Ascending aorta (tissue), 2 donors: ENCODE measurements at regions not wholly inside any gene's neighbourhood (a gene's known extent, or its start where the extent isn't known, plus 50 kb on each side); places are given as distances from the start of the nearest gene placed in this dataset.
A peak's percentile ranks its signal among the peaks of the same experiment; 100 is the strongest.

Experiments used
- DNase-seq, 2 donors: peaks; one replicate each; pipeline ENCODE4 v3.0.0-alpha.2; 2019; ENCODE audit warnings: low spot score in 2 of 2
- H3K27ac ChIP-seq, 2 donors: fragments of 200-600 bp; sonication (generic); one replicate each; pipeline ENCODE4 v1.5.1; 2016 to 2017; ENCODE audit warnings: mild to moderate bottlenecking in 1 of 2
- H3K27me3 ChIP-seq: fragments of 200-600 bp; sonication (generic); one replicate; pipeline ENCODE4 v1.5.1; 2017
- H3K36me3 ChIP-seq, 2 donors: fragments of 200-600 bp; sonication (generic); one replicate each; pipeline ENCODE4 v1.5.1; 2016
- H3K4me1 ChIP-seq, 2 donors: fragments of 200-600 bp; sonication (generic); one replicate each; pipeline ENCODE4 v1.5.1; 2016 to 2017; ENCODE audit warnings: mild to moderate bottlenecking in 1 of 2
- H3K4me3 ChIP-seq, 2 donors: fragments of 200-600 bp; sonication (generic); one replicate each; pipeline ENCODE4 v1.5.1; 2016 to 2017; ENCODE audit warnings: mild to moderate bottlenecking in 1 of 2
- H3K9me3 ChIP-seq, 2 donors: fragments of 200-600 bp; sonication (generic); one replicate each; pipeline ENCODE4 v1.5.1; 2016
- CTCF ChIP-seq, 3 experiments: fragments of 200-600 bp in 2 of 3; fragments of 450-650 bp in 1 of 3; sonication (generic) in 2 of 3; IDR thresholded peaks; one replicate each; pipeline ENCODE4 v1.5.1; 2016 to 2019; ENCODE audit warnings: antibody characterized with exemption in 3 of 3, mild to moderate bottlenecking in 1 of 3, moderate library complexity in 1 of 3
- intact Hi-C: fragments of 100-400 bp; cut with DNase I; formaldehyde crosslinking; loops from one replicate; pipeline ENCODE4 v1.15.1; 2023

DNA sequence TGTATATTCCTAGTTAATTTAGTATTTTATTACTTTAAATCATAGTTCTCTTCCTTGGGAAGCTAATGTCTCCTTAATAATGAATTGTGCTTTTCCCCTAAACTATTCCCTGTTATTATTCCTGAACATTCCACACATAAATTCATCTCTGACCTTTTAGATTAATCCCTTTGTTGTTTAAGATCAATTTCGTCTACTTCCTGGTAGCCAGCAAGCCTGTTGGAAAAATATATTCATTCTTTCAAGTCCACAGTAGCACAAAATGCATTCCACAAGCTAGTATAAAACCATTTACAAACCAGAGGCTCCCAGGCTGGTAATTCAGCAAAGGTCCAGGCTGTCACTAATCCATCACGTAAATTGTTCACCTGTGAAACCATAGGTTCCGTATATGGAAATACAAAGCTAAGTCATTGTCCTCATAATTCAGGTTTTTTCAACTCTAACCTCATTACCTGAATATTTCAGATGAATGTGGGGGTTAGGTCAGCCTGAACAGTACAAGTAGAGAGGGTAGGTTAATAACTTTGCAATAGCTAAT is 232.7 kb downstream of the SEC23A start:
- H3K4me3 ChIP-seq: no peak overlapping the region
- H3K4me1 ChIP-seq: no peaks in the 10 kb centered on the region
- no peak overlapping the region for H3K27ac ChIP-seq
- H3K9me3 ChIP-seq: no peaks in the 10 kb centered on the region
- TF ChIP-seq CTCF (IDR thresholded peaks at IDR 0.05): no peak
- DNase-seq: no peak
- H3K36me3 ChIP-seq: no peaks in the 10 kb centered on the region
- intact Hi-C loops: loop anchor here (10.0 kb wide), 1 partner anchor 144 kb away; no protein-coding TSS in a partner anchor
- H3K27me3 ChIP-seq: no peaks in the 10 kb centered on the region

DNA sequence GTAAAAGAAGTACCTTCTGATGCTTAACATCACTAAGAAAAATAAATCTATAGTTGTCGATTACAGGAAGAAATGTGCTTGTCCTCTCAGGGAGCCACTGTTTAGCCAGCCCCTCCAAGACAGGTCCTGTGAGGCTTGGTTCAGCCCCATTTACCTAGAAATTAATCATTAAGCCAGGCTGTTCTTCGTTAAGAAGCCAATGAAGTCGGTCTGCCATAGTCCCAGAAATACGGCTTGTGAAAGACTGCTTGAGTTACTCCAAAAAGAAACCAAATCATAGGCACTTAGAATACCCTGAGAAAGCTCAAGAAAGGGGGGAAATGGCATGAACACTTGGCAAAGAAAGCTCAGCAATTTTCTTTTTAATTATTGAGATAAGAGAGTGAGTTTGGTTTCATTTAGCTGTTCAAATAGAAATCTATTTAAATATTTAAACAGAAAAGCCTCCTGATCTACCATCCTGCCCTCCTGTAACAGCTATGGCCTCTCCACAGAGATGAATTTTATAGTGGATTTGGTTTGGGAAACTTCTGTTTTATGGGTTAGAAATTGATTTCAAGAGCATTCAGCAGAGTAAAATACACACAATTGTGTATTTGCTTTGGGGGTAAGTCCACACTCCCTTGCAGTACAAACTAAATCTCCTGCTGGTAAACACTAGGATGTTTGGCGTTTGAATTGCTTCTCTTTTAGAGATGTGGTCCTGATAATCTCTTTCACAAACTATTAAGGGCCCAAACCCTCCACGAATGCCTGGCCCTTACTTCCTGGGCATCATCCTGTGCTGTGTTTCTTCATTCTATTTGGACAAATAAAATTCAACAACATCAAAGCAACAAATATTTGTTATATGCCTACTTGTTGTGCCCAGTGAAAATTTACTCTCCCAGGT is 234.4 kb downstream of the SEC23A start:
- no peak for DNase-seq
- Histone ChIP-seq H3K9me3 (no peaks in the 10 kb centered on the region), H3K27me3 (no peaks in the 10 kb centered on the region), H3K36me3 (no peaks in the 10 kb centered on the region), H3K27ac (no peak overlapping the region), H3K4me1 (no peaks in the 10 kb centered on the region), H3K4me3 (no peak overlapping the region)
- TF ChIP-seq CTCF (IDR thresholded peaks at IDR 0.05): no peak
- intact Hi-C loops: no loop called here

GRCh38 chr14:38867561-38868150 is 235.4 kb downstream of the SEC23A start:
- Histone ChIP-seq H3K36me3 (no peaks in the 10 kb centered on the region), H3K27me3 (no peaks in the 10 kb centered on the region), H3K4me1 (no peaks in the 10 kb centered on the region), H3K4me3 (no peak overlapping the region), H3K27ac (no peak overlapping the region), H3K9me3 (no peaks in the 10 kb centered on the region)
- intact Hi-C loops: loop anchor here (1.0 to 2.0 kb wide), 2 partner anchors 146 to 965 kb away; no protein-coding TSS in a partner anchor
- DNase-seq: peak in 1 of 2 donors; percentile 80
- peak; percentile 58 to 79 (median 63) for TF ChIP-seq CTCF (IDR thresholded peaks at IDR 0.05)

DNA sequence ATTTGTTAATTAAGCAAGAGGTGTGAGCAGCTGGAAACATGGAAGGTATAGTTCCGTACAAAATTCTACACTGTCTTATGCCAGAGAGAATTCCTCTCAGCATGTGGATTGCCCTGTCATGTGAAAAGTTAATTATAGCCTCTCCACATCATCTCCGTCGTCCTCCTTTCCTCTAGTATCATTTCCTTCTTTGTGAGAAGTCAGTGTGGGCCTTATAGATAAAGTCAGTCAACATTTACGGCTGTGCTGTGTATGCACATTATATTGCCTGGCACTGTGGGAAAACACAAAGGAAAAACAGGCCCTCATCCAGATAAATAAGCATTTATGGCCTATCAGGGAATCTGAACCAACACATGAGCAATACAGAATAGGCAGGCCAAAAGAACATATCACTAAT is 236.6 kb downstream of the SEC23A start:
- Histone ChIP-seq H3K36me3 (no peaks in the 10 kb centered on the region), H3K27ac (no peak overlapping the region)
- intact Hi-C loops: loop anchor here (2.0 kb wide), 1 partner anchor 964 kb away; no protein-coding TSS in a partner anchor

DNA sequence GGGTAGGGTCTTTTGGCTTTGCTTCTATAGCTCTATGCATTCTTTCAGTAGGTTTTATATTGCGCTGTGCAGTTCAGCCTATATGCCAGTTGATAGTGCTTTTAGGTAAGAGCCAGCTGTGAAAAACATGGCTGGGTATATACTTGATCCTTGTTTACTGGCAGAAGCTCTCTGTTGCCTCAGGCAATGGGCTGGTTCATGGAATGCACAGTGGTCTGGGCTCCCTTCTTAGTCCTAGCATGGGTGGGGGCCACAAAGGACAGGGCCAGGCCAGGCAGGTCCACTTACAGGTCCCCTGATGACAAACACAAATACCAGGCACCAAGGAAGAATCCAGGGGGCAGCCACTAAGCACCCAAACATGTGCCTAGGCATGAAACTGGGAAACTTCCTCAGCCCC is 240.7 kb downstream of the SEC23A start:
- Histone ChIP-seq H3K27me3 (no peaks in the 10 kb centered on the region), H3K4me3 (no peak overlapping the region), H3K36me3 (no peaks in the 10 kb centered on the region), H3K27ac (no peak overlapping the region), H3K9me3 (peaks cover 0 to 8% of the 10 kb centered on the region in 2 donors), H3K4me1 (no peaks in the 10 kb centered on the region)
- TF ChIP-seq CTCF (IDR thresholded peaks at IDR 0.05): no peak
- intact Hi-C loops: no loop called here
- DNase-seq: no peak

More for the DNA sequence above, 236.6 kb downstream of the SEC23A start:
- H3K4me3 ChIP-seq: no peak overlapping the region
- no peaks in the 10 kb centered on the region for H3K27me3 ChIP-seq
- H3K4me1 ChIP-seq: no peaks in the 10 kb centered on the region
- DNase-seq: no peak
- TF ChIP-seq CTCF (IDR thresholded peaks at IDR 0.05): no peak
- peaks cover 0 to 8% of the 10 kb centered on the region in 2 donors for H3K9me3 ChIP-seq
